ENCODE measurements at regions not wholly inside any gene's neighbourhood (a gene's known extent, or its start where the extent isn't known, plus 50 kb on each side); places are given as distances from the start of the nearest gene placed in this dataset.

DNA sequence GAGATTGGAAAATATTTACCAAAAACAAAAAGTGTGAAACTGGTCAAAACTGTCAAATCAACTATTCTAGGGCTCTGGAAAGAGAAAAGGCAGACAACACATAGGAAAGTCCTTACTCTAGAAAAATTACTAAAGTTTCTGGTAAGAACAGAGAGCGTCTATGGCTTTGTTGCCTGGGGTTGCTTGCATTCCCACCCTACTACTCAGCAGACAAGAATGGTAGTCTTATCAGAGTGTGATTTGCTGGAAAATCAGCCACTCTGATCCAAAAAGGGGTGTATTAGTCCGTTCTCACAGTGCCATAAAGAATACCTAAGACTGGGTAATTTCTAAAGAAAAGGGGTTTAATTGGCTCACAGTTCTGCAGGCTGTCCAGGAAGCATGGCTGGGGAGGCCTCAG is 50.3 kb upstream of the CDH20 start:
- no peak for FAIRE-seq

More for the DNA sequence above, 50.3 kb upstream of the CDH20 start:
- TF ChIP-seq TAF1 (IDR thresholded peaks at IDR 0.05; ENCODE audit: borderline replicate concordance, low read depth, low read length) (no peak), POLR2AphosphoS5 (IDR thresholded peaks at IDR 0.05; ENCODE audit: low read depth, low read length) (no peak), POLR2A (IDR thresholded peaks at IDR 0.05; ENCODE audit: low read depth, low read length) (no peak)
- no peak for DNase-seq (ENCODE audit: insufficient read length)
